HG03039 (cell line): ENCODE measurements at regions not wholly inside any gene's neighbourhood (a gene's known extent, or its start where the extent isn't known, plus 50 kb on each side); places are given as distances from the start of the nearest gene placed in this dataset.

ENCODE experiments used
- ATAC-seq: cut with Tn5 transposase; IDR thresholded peaks from one replicate; pipeline ENCODE4 v1.9.1; 2021; ENCODE audit warnings: mild to moderate bottlenecking, moderate library complexity; ENCODE audit not compliant: unreplicated experiment

DNA sequence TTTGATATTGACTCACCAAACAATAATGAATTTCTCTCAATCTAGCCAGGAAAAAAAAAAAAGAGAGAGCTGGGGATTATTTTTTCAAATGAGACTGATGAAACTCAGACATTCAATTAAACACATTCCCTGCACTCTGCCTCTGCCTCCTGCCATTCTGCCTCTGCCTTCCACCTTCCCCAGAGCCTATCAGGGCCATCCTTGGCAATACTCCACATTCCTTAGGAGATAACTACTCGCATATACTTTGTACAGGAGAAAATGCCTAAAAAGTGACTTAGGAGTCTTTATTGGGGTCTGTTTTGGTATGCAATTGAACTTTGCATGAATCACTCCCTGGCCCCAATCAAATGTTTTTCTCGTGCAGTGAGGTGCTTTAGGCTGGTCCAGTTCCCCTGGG is 246.6 kb upstream of the PLET1 start:
- ATAC-seq, result no peak

DNA sequence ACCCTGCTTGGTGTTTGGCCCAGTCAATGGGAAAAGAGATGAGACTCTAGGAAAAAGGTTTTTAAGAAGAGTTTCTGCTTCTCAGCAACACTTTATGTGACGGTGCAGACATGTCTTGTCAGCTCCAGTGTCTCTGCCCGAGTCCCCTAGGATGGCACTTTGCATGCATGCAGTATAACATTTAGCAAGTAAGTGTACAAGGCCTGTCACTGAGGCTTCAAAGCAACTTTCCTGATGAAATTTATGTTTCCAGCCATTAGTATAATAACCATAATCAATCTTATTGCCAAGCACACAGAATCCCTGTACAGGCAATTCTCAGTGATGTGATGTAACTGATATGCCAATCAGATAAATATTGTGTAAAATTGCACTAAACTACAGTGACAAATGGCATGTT is 248.1 kb upstream of the PLET1 start:
- no peak for ATAC-seq

- ATAC-seq, result no peak
Observed at GRCh38 chr11:112509300-112509699, 248.6 kb upstream of the PLET1 start.

DNA sequence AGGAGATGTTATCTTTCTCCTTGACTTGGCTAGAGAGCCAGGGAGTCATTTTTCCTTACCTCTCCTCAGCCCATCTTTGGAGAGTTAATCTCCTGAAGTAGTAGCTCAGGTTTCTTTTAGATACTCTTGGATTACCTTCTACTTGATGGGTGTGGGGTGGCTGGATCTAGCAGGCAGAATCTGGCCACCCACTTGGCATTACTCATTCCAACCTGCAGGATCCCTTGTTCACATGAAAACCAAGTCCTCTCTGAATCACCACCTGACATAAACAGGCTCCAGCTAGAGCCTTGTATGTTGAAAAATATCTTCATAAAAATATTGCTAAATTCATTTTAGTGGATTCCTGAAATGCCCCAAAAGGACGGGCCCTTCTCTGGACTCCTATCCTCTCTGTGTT is 250.6 kb upstream of the PLET1 start:
- ATAC-seq, result no peak

DNA sequence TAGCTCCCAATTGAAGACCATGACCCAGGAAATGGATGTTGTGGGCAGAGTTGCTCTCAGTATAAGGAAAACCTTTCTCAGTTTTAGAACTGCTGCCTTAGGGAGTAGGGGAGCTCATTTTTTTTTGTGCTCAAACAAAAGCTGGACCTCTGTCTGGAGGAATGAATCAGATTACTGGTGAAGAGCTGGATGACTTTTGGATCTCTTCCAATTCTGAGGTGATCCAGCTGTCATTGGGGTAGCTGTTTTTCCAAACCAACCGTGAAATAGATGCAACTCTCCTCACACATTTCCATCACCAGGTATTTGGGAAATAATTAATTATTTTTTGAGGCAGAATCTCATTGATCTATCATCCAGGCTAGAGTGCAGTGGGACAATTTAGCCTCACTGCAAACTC is 251.3 kb upstream of the PLET1 start:
- ATAC-seq, result no peak

DNA sequence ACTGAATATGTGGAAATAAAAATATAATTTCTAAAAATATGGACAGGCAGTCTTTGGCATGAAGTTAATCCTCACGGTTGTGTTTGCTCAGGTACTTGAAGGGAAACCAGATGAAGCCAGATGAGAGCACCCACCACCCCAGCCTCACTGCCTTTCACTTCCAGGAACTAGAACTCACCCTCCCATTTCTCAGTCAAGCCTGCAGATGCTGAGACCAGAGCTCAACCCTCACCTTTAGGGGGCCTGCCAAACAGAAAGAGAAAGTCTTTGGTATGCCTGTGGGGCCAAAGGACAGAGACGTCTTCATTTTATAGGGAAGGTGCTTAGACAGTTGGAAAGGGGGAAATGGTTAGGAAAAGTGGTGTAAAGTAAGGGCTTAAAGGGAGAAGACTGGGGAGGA is 252.8 kb upstream of the PLET1 start:
- ATAC-seq, result no peak

- ATAC-seq, result no peak
Observed at GRCh38 chr11:112514011-112514740, 253.5 kb upstream of the PLET1 start.

GRCh38 chr11:112516261-112516660 is 255.6 kb upstream of the PLET1 start:
- ATAC-seq, result no peak

GRCh38 chr11:112516755-112517154 is 256.1 kb upstream of the PLET1 start:
- ATAC-seq, result no peak

DNA sequence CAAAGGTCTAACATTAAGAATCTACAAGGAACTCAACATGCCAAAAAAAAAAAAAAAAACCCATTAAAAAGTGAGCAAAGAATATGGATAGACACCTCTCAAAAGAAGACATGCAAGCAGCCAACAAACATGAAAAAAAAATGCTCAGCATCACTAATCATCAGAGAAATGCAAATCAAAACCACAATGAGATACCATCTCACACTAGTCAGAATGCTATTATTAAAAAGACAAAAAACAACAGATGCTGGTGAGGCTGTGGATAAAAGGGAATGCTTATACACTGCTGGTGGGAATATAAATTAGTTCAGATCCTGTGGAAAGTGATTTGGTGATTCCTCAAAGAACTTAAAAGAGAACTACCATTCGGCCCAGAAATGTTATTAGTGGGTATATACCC is 257.7 kb upstream of the PLET1 start:
- ATAC-seq, result no peak

GRCh38 chr11:112519751-112520150 is 259.1 kb upstream of the PLET1 start:
- ATAC-seq, result no peak

GRCh38 chr11:112520354-112520753 is 259.7 kb upstream of the PLET1 start:
- ATAC-seq, result no peak

DNA sequence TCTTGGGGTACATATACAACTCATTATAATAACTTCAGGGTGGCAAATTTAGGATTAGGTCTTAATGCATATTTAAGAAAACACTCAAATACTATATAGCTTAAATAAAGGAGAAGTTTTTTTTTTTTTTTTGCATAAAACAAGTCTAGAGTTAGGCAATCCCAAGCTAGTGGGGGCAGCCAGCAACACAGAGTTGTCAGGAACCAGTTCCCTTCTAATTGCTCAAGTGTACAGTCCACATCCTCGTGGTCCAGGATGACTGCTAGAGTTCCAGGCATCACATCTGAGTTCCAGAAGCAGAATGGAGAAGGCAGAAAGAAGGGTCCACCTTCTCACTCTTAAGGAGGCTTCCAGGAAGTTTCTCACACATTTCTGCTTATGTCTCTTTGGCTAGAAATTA is 261.9 kb upstream of the PLET1 start:
- no peak for ATAC-seq

DNA sequence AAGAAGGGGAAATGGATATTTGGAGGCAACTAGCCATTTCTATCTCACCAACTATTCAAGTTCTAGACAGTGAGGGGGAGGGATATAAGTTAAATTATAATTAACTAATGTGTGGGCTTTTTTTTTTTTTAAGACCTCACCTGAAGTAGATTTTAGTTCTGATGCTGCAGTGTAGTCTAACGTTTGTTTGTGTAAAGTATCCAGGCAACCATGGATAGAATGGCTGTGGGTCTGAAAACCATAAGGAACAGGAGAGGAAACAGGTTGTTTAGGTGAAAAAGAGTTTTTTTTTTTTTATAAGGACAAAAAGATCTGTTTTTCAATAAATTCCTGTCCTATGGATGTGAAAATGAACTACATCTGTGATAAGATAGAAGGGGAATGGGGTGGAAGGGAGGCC is 262.4 kb upstream of the PLET1 start:
- ATAC-seq, result no peak

DNA sequence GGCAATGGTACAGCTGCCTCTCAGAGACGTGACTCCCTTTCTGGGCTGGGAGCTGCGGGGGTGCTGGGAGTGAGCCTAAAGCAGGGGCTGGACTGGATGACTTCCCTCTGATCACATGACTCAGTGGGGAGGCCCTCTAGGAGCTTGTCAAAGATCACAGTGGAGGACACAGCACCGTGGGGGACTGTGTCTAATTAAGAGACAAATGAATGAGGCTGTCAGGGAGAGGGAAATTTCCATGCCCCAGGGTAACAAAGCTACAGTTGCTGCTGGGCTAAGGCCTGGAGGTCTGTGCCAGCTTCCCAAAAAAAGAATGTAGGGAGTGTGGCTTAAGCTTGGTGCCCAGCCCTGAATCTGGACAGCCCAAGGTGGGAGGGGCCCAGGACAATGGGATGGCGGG is 262.8 kb upstream of the PLET1 start:
- no peak for ATAC-seq

DNA sequence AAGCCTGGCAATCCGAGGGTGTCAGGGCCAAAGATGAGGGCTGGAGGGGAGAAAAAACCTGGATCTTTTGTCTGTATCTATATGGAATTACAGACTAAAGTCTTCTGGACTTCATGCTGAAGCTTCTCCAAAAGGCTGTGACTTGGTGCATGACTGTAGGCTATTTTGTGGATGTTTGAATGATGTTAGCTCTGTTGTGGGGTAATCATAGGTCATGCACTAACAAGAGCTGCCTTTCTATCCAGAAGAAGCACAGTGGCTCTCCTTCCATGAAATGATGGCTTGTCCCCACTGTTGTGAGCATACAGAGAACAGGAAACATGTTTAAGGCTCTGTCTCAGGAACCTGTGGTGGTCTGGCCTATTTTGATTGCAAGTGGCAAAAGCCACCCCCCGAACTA is 263.3 kb upstream of the PLET1 start:
- no peak for ATAC-seq

- ATAC-seq, result no peak
Observed at GRCh38 chr11:112524798-112525197, 264.1 kb upstream of the PLET1 start.

DNA sequence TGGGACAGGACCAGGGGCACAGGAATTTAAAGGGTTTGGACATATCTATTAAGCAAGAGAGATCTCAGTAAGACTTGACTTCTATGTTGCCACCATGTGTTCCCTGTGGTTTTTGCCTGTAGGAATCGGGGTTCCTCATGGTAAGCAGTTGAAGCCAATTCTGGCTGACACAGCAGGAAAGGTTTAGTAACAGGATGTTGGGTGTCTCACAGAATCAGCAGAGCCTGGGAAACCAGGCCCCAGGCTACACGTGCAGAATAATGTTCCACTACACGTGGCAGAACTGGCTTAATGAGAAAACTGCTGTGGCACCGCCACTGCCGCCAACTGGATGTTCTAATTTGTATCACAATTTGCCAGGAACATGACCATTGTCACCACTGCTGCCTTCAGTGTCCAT is 264.6 kb upstream of the PLET1 start:
- ATAC-seq, result no peak

DNA sequence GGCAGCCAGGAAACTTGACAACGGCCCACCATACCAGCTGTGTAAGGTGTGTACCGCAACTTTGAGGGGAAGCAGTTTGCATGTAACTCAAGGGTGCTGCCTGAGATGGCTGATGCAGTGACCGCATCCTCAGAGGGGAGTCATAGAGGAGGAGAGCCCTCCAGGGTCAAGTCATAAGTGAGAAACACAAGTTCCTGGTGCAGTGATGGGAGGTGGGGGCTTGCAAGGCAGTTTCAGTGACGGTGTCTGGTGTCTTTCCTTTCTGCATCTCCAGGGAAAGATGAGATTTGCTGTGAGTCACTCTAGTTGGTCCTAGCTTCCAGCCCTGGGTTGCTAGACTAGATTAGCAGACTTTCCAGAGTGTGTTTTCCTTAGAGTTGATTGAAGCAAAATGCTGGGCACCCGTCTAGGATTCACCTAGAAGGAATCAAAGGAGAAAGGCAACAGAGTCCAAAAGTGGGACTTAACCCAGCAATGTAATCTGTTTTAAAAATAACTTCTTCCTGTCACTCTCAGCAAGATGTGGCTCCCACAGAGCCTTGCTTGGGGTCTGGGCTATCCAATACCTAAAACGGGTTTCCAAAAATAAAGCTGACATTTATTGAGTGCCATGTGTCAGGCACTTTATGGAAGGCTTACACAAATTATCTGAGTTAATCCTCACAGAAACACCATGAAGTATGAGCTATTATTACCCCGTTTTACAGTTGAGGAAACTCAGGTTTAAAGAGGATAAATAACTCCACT is 265.4 kb upstream of the PLET1 start:
- no peak for ATAC-seq

GRCh38 chr11:112526699-112527416 is 266.2 kb upstream of the PLET1 start:
- ATAC-seq, result no peak

GRCh38 chr11:112529071-112529470 is 268.4 kb upstream of the PLET1 start:
- no peak for ATAC-seq

- ATAC-seq, result no peak
Observed at GRCh38 chr11:112532506-112532905, 271.8 kb upstream of the PLET1 start.
